ENCODE measurements at regions not wholly inside any gene's neighbourhood (a gene's known extent, or its start where the extent isn't known, plus 50 kb on each side); places are given as distances from the start of the nearest gene placed in this dataset.

DNA sequence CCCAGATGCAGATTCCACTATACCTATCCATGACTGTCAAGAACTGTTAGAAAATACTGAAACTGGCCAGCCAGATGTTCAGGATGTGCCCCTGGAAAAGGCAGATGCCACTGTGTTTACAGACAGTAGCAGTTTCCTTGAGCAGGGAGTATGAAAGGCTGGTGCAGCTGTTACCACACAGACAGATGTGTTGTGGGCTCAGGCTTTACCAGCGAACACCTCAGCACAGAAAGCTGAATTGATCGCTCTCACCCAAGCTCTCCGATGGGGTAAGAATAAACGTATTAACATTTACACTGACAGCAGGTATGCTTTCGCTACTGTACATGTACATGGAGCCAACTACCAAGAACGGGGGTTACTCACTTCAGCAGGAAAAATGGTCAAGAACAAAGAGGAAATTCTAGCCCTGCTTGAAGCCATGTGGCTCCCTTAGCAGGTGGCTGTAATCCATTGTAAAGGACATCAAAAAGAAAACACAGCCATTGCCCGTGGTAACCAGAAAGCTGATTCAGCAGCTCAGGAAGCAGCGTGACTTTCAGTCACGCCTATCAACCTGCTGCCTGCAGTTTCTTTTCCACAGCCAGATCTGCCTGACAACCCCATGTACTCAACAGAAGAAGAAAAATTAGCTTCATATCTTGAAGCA lies 459.7 kb upstream of the HTR1E start:
- H3K4me3 ChIP-seq (ENCODE audit: low read depth in 1 of 2, low read length in 2 of 2), result no peak overlapping the region
- no peaks in the 10 kb centered on the region for H3K79me2 ChIP-seq (ENCODE audit: insufficient read depth, low read length)
- no peaks in the 10 kb centered on the region for H3K9me3 ChIP-seq (ENCODE audit: insufficient read depth, low read length, severe bottlenecking)
- H3K4me1 ChIP-seq (ENCODE audit: insufficient read depth, low read length), result no peaks in the 10 kb centered on the region
- H3K27me3 ChIP-seq (ENCODE audit: insufficient read depth, low read length, poor library complexity), result no peaks in the 10 kb centered on the region
- ATAC-seq (ENCODE audit: insufficient read depth, low read depth) (no peak), DNase-seq (no peak)
- H3K36me3 ChIP-seq (ENCODE audit: insufficient read depth, low read length), result no peaks in the 10 kb centered on the region
- H4K20me1 ChIP-seq (ENCODE audit: insufficient read depth, low read length), result no peaks in the 10 kb centered on the region
- H2AFZ ChIP-seq (ENCODE audit: low read depth, low read length), result no peak overlapping the region
- H3K9ac ChIP-seq (ENCODE audit: low read depth, low read length), result no peak overlapping the region
- H3K27ac ChIP-seq (ENCODE audit: low read length), result no peak overlapping the region
- H3K4me2 ChIP-seq (ENCODE audit: insufficient read depth, low read length), result no peak overlapping the region
- TF ChIP-seq EZH2 (IDR thresholded peaks at IDR 0.05; ENCODE audit: borderline replicate concordance, low read depth, low read length, severe bottlenecking), result no peak
- TF ChIP-seq, protein P1, sequence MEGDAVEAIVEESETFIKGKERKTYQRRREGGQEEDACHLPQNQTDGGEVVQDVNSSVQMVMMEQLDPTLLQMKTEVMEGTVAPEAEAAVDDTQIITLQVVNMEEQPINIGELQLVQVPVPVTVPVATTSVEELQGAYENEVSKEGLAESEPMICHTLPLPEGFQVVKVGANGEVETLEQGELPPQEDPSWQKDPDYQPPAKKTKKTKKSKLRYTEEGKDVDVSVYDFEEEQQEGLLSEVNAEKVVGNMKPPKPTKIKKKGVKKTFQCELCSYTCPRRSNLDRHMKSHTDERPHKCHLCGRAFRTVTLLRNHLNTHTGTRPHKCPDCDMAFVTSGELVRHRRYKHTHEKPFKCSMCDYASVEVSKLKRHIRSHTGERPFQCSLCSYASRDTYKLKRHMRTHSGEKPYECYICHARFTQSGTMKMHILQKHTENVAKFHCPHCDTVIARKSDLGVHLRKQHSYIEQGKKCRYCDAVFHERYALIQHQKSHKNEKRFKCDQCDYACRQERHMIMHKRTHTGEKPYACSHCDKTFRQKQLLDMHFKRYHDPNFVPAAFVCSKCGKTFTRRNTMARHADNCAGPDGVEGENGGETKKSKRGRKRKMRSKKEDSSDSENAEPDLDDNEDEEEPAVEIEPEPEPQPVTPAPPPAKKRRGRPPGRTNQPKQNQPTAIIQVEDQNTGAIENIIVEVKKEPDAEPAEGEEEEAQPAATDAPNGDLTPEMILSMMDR (IDR thresholded peaks at IDR 0.05; ENCODE audit: borderline replicate concordance, extremely low read depth, low read length, poor library complexity, severe bottlenecking), result no peak

DNA sequence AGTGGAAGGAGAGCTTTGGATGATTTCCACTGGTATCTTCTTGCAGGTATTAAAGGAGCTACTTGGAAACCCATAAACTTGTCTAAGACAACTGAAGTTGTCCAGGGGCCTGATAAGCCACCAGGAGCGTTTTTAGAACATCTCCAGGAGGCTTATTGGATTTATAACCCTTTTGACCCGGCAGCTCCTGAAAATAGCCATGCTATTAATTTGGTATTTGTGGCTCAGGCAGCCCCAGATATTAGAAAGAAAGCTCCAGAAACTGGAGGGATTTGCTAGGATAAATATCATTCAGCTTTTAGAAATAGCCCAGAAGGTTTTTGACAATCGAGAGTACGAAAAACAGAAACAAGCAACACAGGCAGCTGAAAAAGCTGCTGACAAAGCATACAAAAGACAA lies 461.0 kb upstream of the HTR1E start:
- ATAC-seq (ENCODE audit: insufficient read depth, low read depth) (no peak), DNase-seq (no peak)
- H3K4me1 ChIP-seq (ENCODE audit: insufficient read depth, low read length), result no peaks in the 10 kb centered on the region
- no peaks in the 10 kb centered on the region for H3K27me3 ChIP-seq (ENCODE audit: insufficient read depth, low read length, poor library complexity)
- H3K9ac ChIP-seq (ENCODE audit: low read depth, low read length), result no peak overlapping the region
- H3K27ac ChIP-seq (ENCODE audit: low read length), result no peak overlapping the region
- H3K79me2 ChIP-seq (ENCODE audit: insufficient read depth, low read length), result no peaks in the 10 kb centered on the region
- H3K9me3 ChIP-seq (ENCODE audit: insufficient read depth, low read length, severe bottlenecking), result no peaks in the 10 kb centered on the region
- no peaks in the 10 kb centered on the region for H4K20me1 ChIP-seq (ENCODE audit: insufficient read depth, low read length)
- H2AFZ ChIP-seq (ENCODE audit: low read depth, low read length), result no peak overlapping the region
- H3K36me3 ChIP-seq (ENCODE audit: insufficient read depth, low read length), result no peaks in the 10 kb centered on the region
- H3K4me2 ChIP-seq (ENCODE audit: insufficient read depth, low read length), result no peak overlapping the region
- TF ChIP-seq EZH2 (IDR thresholded peaks at IDR 0.05; ENCODE audit: borderline replicate concordance, low read depth, low read length, severe bottlenecking), result no peak
- TF ChIP-seq, protein P1 (IDR thresholded peaks at IDR 0.05; ENCODE audit: borderline replicate concordance, extremely low read depth, low read length, poor library complexity, severe bottlenecking), result no peak
- no peak overlapping the region for H3K4me3 ChIP-seq (ENCODE audit: low read depth in 1 of 2, low read length in 2 of 2)

DNA sequence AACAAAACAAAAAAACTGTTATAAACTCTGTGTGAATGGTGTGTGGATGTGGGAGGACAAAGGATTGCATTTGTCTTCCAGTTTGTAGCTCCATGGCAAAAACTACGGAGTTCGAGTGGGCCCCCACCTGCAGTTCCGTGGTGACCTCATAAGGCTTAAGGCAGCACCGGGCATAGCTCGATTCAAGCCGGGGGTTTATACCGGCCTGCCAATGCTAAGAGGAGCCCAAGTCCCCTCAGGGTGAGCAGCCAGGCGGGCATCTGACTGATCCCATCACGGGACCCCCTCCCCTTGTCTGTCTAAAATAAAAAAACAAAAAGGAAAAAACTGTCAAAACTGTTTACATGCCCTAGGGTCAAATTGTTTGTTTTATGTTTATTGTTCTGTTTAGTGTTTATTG lies 463.2 kb upstream of the HTR1E start:
- TF ChIP-seq EZH2 (IDR thresholded peaks at IDR 0.05; ENCODE audit: borderline replicate concordance, low read depth, low read length, severe bottlenecking), result no peak
- TF ChIP-seq, protein P1 (IDR thresholded peaks at IDR 0.05; ENCODE audit: borderline replicate concordance, extremely low read depth, low read length, poor library complexity, severe bottlenecking), result no peak
- H3K27me3 ChIP-seq (ENCODE audit: insufficient read depth, low read length, poor library complexity), result no peaks in the 10 kb centered on the region
- H3K9me3 ChIP-seq (ENCODE audit: insufficient read depth, low read length, severe bottlenecking), result no peaks in the 10 kb centered on the region
- no peak overlapping the region for H2AFZ ChIP-seq (ENCODE audit: low read depth, low read length)
- DNase-seq (no peak), ATAC-seq (ENCODE audit: insufficient read depth, low read depth) (no peak)
- H3K79me2 ChIP-seq (ENCODE audit: insufficient read depth, low read length), result no peaks in the 10 kb centered on the region
- no peak overlapping the region for H3K4me3 ChIP-seq (ENCODE audit: low read depth in 1 of 2, low read length in 2 of 2)
- H3K27ac ChIP-seq (ENCODE audit: low read length), result no peak overlapping the region
- no peaks in the 10 kb centered on the region for H3K36me3 ChIP-seq (ENCODE audit: insufficient read depth, low read length)
- no peak overlapping the region for H3K4me2 ChIP-seq (ENCODE audit: insufficient read depth, low read length)
- H4K20me1 ChIP-seq (ENCODE audit: insufficient read depth, low read length), result no peaks in the 10 kb centered on the region
- H3K4me1 ChIP-seq (ENCODE audit: insufficient read depth, low read length), result no peaks in the 10 kb centered on the region
- no peak overlapping the region for H3K9ac ChIP-seq (ENCODE audit: low read depth, low read length)
